Adrenal gland (tissue), 5 donors: ENCODE measurements at regions not wholly inside any gene's neighbourhood (a gene's known extent, or its start where the extent isn't known, plus 50 kb on each side); places are given as distances from the start of the nearest gene placed in this dataset.

ENCODE experiments used
- POLR2A ChIP-seq, 2 donors: fragments of 450-650 bp; IDR thresholded peaks; one replicate each; pipeline ENCODE4 v1.6.1; 2017; ENCODE audit warnings: antibody characterized with exemption in 2 of 2, mild to moderate bottlenecking in 2 of 2, moderate library complexity in 1 of 2
- TF ChIP-seq, protein P1 (sequence below), 6 experiments: fragments of 450-650 bp in 4 of 6; fragments of 200-600 bp in 2 of 6; sonication (generic) in 1 of 6; IDR thresholded peaks; 1 replicate in 5 of 6; 2 replicates in 1 of 6; pipeline versions ENCODE4 v1.5.1 to v1.8.0; 2016 to 2021; ENCODE audit warnings: antibody characterized with exemption in 6 of 6, mild to moderate bottlenecking in 2 of 6, moderate library complexity in 1 of 6
- donor health status: DM: no; HTN: no; CAD: no.

DNA sequence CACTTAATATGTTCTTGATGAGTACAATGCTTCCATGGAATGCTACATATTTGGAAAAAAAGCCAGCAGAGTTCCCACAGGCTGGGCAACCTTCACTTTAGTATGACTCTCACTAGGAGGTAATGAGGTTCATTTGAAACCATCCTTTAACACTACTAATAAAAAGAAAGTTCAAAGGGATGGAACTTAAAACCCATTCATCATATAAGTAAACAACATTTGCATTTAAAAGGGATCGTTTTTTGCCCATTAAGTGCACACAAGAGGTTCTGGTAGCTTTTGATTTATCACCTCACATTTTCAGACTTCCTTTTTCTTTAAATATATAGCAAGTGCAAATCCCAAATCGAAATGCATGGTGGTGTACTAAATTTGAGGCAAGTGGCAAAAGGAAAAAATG, 270.8 kb upstream of the DCC start:
- TF ChIP-seq, protein P1, sequence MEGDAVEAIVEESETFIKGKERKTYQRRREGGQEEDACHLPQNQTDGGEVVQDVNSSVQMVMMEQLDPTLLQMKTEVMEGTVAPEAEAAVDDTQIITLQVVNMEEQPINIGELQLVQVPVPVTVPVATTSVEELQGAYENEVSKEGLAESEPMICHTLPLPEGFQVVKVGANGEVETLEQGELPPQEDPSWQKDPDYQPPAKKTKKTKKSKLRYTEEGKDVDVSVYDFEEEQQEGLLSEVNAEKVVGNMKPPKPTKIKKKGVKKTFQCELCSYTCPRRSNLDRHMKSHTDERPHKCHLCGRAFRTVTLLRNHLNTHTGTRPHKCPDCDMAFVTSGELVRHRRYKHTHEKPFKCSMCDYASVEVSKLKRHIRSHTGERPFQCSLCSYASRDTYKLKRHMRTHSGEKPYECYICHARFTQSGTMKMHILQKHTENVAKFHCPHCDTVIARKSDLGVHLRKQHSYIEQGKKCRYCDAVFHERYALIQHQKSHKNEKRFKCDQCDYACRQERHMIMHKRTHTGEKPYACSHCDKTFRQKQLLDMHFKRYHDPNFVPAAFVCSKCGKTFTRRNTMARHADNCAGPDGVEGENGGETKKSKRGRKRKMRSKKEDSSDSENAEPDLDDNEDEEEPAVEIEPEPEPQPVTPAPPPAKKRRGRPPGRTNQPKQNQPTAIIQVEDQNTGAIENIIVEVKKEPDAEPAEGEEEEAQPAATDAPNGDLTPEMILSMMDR (IDR thresholded peaks at IDR 0.05) = no peak
- TF ChIP-seq POLR2A (IDR thresholded peaks at IDR 0.05) = no peak
